ENCODE measurements at regions not wholly inside any gene's neighbourhood (a gene's known extent, or its start where the extent isn't known, plus 50 kb on each side); places are given as distances from the start of the nearest gene placed in this dataset.
"Not testable (repeated sequence)": the region's sequence is repeated elsewhere in the genome, so short reads cannot be mapped to it uniquely, and the experiment has no call there.

DNA sequence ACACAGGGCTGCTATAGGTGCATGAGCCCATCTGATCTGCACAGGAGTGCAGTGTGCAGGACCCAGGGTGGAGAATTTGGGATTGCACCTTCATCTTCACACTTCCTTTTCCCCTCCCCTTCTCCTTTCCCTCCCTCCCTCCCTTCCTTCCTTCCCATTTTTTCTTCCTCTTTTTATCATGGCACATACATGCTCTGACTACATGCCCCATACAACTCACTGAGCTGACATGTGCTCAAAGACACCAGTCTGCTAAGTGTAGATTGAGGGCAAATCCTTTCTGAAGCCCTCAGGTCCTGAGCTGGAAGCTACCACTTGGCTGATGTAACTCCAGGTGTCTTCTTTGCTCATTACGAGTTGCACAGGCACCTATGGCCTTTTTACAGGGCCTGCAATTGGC lies 365.3 kb upstream of the ZNF32 start:
- DNase-seq (ENCODE audit: low read depth in 2 of 3, low spot score in 1 of 3): no peak

- no peak for DNase-seq (ENCODE audit: low read depth in 2 of 3, low spot score in 1 of 3)
Measured at GRCh38 chr10:44012921-44013320, 364.2 kb upstream of the ZNF32 start.

- no peak for DNase-seq (ENCODE audit: low read depth in 2 of 3, low spot score in 1 of 3)
Measured at GRCh38 chr10:44011603-44011981, 362.9 kb upstream of the ZNF32 start.

- DNase-seq (ENCODE audit: low read depth in 2 of 3, low spot score in 1 of 3): peak in 2 of 3 donors; percentile 6 to 16
Measured at GRCh38 chr10:44010873-44011602, 362.4 kb upstream of the ZNF32 start.

- DNase-seq (ENCODE audit: low read depth in 2 of 3, low spot score in 1 of 3): no peak
Measured at GRCh38 chr10:44009891-44010632, 361.4 kb upstream of the ZNF32 start.

GRCh38 chr10:44008917-44009709 lies 360.4 kb upstream of the ZNF32 start:
- DNase-seq (ENCODE audit: low read depth in 2 of 3, low spot score in 1 of 3): no peak

- DNase-seq (ENCODE audit: low read depth in 2 of 3, low spot score in 1 of 3): no peak
Measured at GRCh38 chr10:44008270-44008916, 359.7 kb upstream of the ZNF32 start.

DNA sequence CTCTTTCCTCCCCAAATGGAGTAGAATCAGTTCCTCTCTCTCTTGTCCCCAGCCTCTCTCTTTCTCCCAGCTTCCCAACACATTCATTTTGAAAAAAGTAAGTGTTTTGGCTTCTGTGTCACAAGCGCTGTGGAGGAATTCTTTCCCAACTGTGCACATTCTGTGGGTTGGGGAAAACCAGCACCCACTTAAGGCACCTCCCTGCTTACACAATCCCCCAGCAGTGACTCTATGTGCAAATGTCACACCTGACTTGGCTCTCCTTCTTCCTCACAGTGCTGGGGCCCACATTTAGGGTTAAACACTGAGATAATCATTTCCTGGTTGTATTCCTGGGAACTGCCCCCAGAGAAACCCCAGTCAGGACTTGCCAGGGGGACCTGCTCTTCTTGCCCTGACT lies 358.1 kb upstream of the ZNF32 start:
- DNase-seq (ENCODE audit: low read depth in 2 of 3, low spot score in 1 of 3): no peak

DNA sequence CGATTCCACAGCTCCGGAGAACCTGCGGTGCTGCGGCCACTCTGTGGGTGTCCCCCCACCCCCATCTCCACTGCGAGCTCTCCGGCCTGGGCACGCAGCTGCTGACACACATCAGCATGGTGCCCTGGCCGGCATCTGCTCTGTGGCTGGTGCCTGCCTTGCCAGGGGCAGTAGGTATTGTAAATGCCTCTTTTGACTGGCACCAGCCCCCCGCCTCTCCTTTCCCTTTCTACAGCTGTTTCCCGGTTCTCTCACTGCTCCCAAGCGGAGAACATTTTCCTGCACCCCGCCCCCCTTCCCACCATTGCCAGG lies 357.1 kb upstream of the ZNF32 start:
- DNase-seq (ENCODE audit: low read depth in 2 of 3, low spot score in 1 of 3): no peak

GRCh38 chr10:44004913-44005787 lies 356.5 kb upstream of the ZNF32 start:
- DNase-seq (ENCODE audit: low read depth in 2 of 3, low spot score in 1 of 3): no peak

DNA sequence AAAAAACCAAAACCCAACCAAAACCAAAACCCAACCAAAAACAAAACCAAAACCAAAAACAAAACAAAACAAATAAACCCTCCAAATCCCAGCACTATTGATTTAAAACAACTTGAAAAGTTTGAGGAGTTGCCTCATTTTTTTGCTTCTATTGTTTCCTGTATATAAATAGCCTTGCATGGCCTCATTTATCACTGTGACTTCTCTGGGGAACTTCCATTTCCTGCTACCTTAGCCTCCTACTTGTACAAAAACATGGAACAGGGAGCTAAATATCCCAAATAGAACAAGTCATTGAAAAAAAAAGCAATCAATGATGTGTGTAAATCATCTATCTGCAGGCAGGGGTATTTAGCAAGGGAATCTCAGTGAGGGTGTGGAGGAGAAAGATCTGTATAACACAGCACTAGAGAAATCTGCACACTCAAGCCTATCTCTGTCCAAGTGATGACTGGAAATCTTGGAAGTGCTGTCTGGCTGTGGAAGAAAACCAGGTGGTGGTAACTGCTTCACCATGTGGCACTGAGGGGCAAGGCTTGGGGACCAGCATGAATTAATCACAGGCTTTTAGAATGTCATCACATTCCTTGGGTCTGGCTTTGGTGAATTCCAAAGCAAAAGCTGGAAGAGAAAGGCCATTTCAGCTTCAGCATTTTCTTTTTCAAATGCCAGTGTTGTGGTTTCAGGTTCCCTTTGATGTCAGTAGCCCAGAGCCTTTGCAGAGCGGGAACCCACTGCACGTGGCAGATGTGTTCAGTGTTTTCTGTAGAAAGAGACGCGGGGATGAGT lies 349.5 kb upstream of the ZNF32 start:
- DNase-seq (ENCODE audit: low read depth in 2 of 3, low spot score in 1 of 3): no peak

GRCh38 chr10:43997330-43997729 lies 348.6 kb upstream of the ZNF32 start:
- no peak for DNase-seq (ENCODE audit: low read depth in 2 of 3, low spot score in 1 of 3)

- no peak for DNase-seq (ENCODE audit: low read depth in 2 of 3, low spot score in 1 of 3)
Measured at GRCh38 chr10:43994539-43994938, 345.9 kb upstream of the ZNF32 start.

GRCh38 chr10:43992816-43993215 lies 344.1 kb upstream of the ZNF32 start:
- DNase-seq (ENCODE audit: low read depth in 2 of 3, low spot score in 1 of 3): not testable (repeated sequence)

GRCh38 chr10:43986374-43986773 lies 337.7 kb upstream of the ZNF32 start:
- no peak for DNase-seq (ENCODE audit: low read depth in 2 of 3, low spot score in 1 of 3)

- no peak for DNase-seq (ENCODE audit: low read depth in 2 of 3, low spot score in 1 of 3)
Measured at GRCh38 chr10:43985941-43986340, 337.3 kb upstream of the ZNF32 start.

GRCh38 chr10:43983856-43984271 lies 335.2 kb upstream of the ZNF32 start:
- no peak for DNase-seq (ENCODE audit: low read depth in 2 of 3, low spot score in 1 of 3)

DNA sequence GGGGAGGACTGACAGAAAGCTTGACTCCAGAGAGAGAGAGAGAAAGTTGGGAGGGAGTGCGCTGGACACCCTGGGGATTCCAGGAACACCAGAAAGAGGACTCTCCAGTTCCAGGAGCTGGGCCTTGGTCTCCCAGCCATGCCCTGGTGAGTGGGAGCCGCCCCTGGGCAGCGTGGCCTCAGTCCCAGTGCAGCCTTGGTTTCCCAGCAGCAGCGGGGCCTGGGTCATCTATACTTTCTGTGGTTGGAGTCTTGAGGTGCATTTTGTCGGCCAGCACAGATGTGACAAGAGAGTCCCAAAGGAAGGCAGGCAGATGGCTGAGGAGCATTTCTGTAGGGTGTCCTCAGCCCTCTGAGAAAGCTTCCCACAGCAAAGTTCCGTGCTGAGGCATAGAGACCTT lies 334.7 kb upstream of the ZNF32 start:
- DNase-seq (ENCODE audit: low read depth in 2 of 3, low spot score in 1 of 3): no peak

- no peak for DNase-seq (ENCODE audit: low read depth in 2 of 3, low spot score in 1 of 3)
Measured at GRCh38 chr10:43982250-43982649, 333.6 kb upstream of the ZNF32 start.

DNA sequence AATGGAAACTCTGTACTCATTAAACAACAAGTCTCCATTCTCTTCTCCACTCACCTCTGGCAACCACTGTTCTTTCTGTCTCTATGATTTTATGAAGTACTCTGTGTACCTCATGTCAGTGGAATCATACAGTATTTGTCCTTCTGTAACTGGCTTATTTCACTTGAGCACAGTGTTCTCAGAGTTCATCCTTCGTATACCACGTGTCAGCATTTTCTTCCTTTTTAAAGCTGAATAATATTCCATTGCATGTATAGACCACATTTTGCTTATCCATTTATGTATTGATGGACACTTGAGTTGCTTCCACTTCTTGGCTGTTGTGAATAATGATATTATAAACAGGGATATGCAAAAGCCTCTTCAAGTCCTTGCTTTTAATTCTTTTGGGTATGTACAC lies 333.0 kb upstream of the ZNF32 start:
- DNase-seq (ENCODE audit: low read depth in 2 of 3, low spot score in 1 of 3): no peak

All from stimulated activated CD4-positive, alpha-beta T cell treated with anti-CD3 and anti-CD28 coated beads, Interleukin-12 subunit alpha, Interleukin-12 subunit beta, amount 100 ng/mL, for 48 hours (primary cell).